CD4-positive, alpha-beta T cell treated with Interleukin-10 for 1 hour (primary cell): ENCODE measurements at regions not wholly inside any gene's neighbourhood (a gene's known extent, or its start where the extent isn't known, plus 50 kb on each side); places are given as distances from the start of the nearest gene placed in this dataset.
"Not testable (repeated sequence)": the region's sequence is repeated elsewhere in the genome, so short reads cannot be mapped to it uniquely, and the experiment has no call there.

Experiments used
- DNase-seq: peaks from one replicate; pipeline ENCODE4 v3.0.0-alpha.2; 2020

GRCh38 chr20:47406849-47407682 is 50.6 kb upstream of the ZMYND8 start:
- DNase-seq: no peak

- no peak for DNase-seq
Measured at GRCh38 chr20:47411161-47411560, 54.7 kb upstream of the ZMYND8 start.

DNA sequence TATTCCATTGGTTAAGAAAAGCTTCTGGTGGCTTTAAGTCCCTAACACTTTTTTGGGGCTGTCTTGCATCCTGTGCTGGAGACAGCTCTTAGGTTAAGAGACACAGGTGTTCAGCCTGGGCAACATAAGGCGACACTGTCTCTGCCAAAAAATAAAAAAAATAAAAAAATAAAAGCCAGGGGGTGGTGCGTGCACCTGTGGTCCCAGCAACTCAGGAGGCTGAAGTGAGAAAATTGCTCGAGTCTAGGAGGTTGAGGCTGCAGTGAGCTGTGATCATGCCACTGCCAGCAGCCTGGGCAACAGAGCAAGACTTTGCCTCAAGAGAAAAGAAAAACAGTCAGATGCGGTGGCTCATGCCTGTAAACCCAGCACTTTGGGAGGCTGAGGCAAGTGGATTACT is 55.6 kb upstream of the ZMYND8 start:
- DNase-seq: no peak

DNA sequence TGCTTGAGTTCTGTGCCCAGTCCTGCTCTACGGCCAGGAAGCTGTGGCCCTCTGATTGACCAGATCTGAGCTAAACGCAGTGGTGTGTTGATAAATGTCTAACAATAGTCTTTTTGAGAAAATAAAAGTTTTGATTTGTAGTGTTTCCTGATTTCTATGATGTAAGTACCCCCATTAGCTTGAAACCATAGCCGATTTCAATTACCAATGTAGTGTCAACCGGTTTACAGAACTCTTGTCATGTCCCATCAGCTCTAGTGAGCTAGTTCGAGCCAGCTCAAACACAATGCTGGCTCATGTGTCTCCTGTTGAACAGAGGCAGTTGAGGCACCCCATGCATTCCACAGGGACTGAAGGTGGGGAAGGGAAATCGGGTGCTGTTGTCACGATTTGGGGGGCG is 56.7 kb upstream of the ZMYND8 start:
- no peak for DNase-seq

GRCh38 chr20:47417245-47418068 is 61.0 kb upstream of the ZMYND8 start:
- DNase-seq: no peak

DNA sequence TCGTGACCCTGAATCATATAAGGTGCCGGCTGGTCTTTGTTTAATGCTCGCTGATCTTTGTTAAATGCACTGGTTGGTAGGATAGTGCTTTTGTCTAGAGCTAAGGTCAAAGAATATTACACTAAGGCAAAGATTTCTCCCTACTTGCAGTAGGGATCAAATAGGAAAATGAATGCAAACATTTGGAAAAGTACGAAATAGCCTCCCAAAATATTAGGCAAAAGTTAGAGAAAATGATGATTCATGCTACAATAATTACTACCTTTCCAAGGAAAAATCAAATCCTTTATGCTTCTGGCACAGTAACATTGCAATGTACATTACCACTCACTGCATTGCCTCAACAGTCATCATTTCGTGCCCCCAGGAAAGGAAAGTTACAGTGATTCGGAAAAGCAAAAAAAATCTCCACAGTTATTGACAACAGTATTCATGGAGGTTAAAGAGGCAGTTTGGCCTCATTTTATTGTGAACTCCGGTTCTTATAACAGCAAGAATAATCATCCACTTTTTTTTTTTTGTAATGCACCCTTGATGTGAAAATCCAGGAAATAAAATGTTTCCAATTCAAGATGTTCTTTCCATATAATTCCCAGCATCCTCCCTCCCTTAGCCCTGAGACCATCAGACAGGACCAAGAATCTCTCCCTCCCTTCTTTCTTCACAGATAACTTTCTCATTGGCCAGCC is 61.7 kb upstream of the ZMYND8 start:
- no peak for DNase-seq

- no peak for DNase-seq
Measured at GRCh38 chr20:47419953-47420514, 63.5 kb upstream of the ZMYND8 start.

- DNase-seq: no peak
Measured at GRCh38 chr20:47421076-47421475, 64.6 kb upstream of the ZMYND8 start.

- DNase-seq: no peak
Measured at GRCh38 chr20:47423586-47423985, 67.1 kb upstream of the ZMYND8 start.

DNA sequence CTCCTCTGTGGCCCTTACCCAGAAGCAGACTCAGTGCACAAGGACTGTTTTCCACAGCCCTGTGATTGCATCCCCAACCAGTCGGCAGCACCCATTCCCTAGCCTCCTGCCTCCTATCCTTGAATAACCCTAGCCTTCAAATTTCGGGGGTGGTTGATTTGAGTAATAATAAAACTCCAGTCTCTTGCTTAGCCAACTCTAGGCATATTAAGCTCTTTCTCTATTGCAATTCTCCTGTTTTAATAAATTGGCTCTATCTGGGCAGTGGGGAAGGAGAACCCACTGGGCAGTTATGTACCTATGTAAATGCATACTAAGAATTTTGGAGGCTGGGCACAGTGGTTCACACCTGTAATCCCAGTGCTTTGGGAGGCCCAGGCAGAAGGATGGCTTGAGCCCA is 70.6 kb upstream of the ZMYND8 start:
- DNase-seq: no peak

- DNase-seq: no peak
Measured at GRCh38 chr20:47427746-47428145, 71.2 kb upstream of the ZMYND8 start.

DNA sequence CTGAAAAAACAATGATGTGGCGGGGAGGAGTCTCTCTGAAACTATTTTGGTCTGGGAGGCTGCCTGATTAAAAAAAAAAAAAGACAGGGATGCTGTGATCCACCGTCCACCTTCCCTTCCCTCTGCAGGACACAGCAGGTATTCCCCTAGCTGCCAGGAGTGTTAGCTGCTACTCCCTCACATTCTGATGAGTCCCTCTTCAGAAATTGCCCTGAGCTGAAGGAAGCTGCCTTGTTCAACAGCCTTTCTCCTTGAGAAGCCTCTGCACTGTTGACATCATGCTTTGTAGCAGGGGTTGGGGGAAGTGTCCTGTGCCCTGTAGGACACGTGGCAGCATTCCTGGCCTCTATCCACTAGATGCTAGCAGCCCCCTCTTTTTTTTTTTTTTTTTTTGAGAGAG is 71.7 kb upstream of the ZMYND8 start:
- DNase-seq: no peak

GRCh38 chr20:47428851-47429336 is 72.4 kb upstream of the ZMYND8 start:
- DNase-seq: no peak

DNA sequence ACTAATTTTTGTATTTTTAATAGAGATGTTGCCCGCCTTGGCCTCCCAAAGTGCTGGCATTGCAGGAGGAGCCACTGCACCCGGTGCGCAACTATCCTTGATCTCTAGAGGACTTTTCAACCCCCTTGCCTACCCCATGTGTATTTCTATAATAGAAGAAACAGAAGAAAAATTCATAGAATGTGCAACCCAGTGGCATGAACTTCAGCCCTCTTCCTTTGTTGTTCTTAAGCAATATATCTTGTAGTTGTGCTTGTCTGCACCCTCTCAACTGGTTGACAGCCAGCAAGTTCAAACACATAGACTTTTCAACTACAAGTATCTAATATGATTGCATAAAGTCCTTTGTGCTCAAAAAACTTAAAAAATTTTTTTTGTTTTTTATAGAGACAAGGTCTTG is 72.3 kb upstream of the NCOA3 start:
- DNase-seq: no peak

DNA sequence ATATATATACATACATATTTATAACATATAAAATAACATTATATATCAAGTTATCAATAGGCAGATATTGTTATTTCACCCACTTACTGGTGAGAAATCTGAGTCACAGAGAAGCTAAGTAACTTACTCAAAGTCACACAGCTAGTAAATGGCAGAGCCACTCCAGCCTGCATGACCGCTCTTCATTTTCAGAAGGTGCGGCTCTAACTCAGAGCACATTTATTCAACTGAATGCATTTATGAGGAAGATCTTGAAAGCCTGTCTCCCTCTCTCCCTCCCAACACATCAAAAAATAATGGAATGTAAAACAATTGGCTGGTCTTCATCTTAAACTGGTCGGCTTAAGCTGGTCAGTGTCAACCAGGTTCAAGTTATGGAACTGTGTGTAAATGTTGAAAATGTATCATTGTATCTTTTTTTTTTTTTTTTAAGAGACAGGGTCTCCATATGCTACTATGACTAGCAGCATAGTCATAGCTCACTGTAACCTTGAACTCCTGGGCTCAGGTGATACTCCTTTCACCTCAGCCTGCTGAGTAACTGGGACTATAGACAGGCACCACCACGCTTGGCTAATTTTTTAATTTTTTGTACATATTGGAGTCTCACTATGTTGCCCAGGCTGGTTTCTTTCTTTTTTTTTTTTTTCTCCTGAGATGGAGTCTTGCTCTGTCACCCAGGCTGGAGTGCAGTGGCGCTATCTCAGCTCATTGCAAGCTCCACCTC is 70.7 kb upstream of the NCOA3 start:
- no peak for DNase-seq

- DNase-seq: no peak
Measured at GRCh38 chr20:47432834-47433210, 68.9 kb upstream of the NCOA3 start.

- DNase-seq: not testable (repeated sequence)
Measured at GRCh38 chr20:47434128-47434779, 67.4 kb upstream of the NCOA3 start.

DNA sequence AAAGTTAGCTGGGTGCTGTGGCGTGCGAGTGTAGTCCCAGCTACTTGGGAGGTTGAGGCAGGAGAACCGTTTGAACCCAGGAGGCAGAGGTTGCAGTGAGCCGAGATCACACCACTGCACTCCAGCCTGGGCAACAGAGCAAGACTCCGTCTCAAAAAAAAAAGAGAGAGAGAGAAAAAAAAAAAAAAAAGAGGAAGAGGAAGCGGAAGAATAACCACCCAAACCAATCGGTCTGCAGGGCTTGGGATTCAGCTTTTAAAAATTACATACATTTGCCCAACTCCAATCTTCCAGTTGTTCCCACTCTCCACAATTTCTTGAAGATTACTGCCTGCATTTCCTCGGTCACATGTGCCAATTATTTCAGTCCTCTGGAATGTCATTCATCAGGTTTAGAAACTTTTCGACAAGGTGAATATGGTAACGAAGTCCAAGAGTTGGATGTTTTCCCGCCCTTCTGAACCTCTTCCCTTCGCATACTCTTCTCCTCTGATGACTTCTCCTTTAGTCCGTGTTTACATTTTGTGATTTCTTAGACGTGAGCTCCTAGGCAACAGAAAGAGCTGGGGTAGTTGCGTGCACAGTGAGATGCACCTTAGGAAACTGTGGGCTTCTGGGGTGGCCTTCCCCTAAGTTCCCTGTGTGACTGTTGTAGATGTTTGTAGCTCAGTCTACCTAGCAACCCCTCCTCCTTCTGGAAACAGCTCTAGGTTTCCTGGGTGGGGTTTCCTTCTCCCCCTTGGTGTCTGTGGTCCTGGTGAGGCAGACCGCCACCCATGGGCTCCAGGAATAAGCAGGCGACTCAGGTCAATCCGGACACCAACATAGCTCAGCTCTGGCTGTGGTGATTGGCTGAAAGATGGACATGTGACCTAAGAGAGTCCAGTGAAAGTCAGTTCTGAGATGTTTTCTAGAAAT is 63.0 kb upstream of the NCOA3 start:
- DNase-seq: peak; percentile 38

- DNase-seq: no peak
Measured at GRCh38 chr20:47440857-47441773, 60.6 kb upstream of the NCOA3 start.

DNA sequence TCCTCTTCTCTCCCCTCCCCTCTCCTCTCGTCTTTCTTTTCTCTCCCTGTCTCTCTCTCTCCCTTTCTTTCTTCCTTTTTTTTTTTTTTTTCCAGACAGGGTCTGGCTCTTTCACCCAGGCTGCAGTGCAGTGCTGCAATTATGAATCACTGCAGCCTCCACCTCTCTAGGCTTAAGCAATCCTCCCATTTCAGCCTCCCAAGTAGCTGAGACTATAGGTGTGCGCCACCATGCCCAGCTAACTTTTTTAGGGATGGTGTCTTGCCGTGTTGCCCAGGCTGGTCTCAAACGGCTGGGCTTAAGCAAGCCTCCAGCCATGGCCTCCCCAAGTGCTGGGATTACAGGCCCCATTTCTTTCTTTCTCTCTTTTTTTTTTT is 59.9 kb upstream of the NCOA3 start:
- no peak for DNase-seq
